ENCODE measurements at regions not wholly inside any gene's neighbourhood (a gene's known extent, or its start where the extent isn't known, plus 50 kb on each side); places are given as distances from the start of the nearest gene placed in this dataset.

GRCh38 chr9:19683715-19684114, 105.1 kb downstream of the SLC24A2 start:
- no peak overlapping the region for H3K4me3 Mint-ChIP-seq
- no peak for TF ChIP-seq PRDM15 (CRISPR knock-in tag; IDR thresholded peaks at IDR 0.05)
- no peak for TF ChIP-seq TEAD4 (CRISPR knock-in tag; IDR thresholded peaks at IDR 0.05)
- no peak for TF ChIP-seq ZNF416 (CRISPR knock-in tag; IDR thresholded peaks at IDR 0.05)
- no peak for TF ChIP-seq PREB (CRISPR knock-in tag; IDR thresholded peaks at IDR 0.05; ENCODE audit: borderline replicate concordance)
- TF ChIP-seq MLX (CRISPR knock-in tag; IDR thresholded peaks at IDR 0.05), result no peak
- no peak for TF ChIP-seq KAT7 (CRISPR knock-in tag; IDR thresholded peaks at IDR 0.05; ENCODE audit: borderline replicate concordance)
- TF ChIP-seq USF2 (CRISPR knock-in tag; IDR thresholded peaks at IDR 0.05), result no peak
- TF ChIP-seq AFF4 (CRISPR knock-in tag; IDR thresholded peaks at IDR 0.05; ENCODE audit: borderline replicate concordance), result no peak
- no peak for TF ChIP-seq ZMAT4 (CRISPR knock-in tag; IDR thresholded peaks at IDR 0.05)
- no peak for TF ChIP-seq MAX (CRISPR knock-in tag; IDR thresholded peaks at IDR 0.05)
- no peak for TF ChIP-seq GRHL2 (CRISPR knock-in tag; IDR thresholded peaks at IDR 0.05; ENCODE audit: insufficient replicate concordance, severe bottlenecking)
- TF ChIP-seq ZNF671 (CRISPR knock-in tag; IDR thresholded peaks at IDR 0.05), result no peak
- no peak for TF ChIP-seq RORB (CRISPR knock-in tag; IDR thresholded peaks at IDR 0.05)
- TF ChIP-seq ZNF396 (CRISPR knock-in tag; IDR thresholded peaks at IDR 0.05; ENCODE audit: borderline replicate concordance), result no peak
- TF ChIP-seq SP1 (CRISPR knock-in tag; conservative IDR thresholded peaks at IDR 0.05), result no peak; the same call in 1 of the 2 replicates
- no peak for TF ChIP-seq JUN (CRISPR knock-in tag; IDR thresholded peaks at IDR 0.05)
- TF ChIP-seq ATF2 (CRISPR knock-in tag; IDR thresholded peaks at IDR 0.05; ENCODE audit: borderline replicate concordance, low read depth), result no peak
- TF ChIP-seq ELF4 (CRISPR knock-in tag; IDR thresholded peaks at IDR 0.05; ENCODE audit: low read depth), result no peak
- TF ChIP-seq ARID4B (CRISPR knock-in tag; IDR thresholded peaks at IDR 0.05; ENCODE audit: borderline replicate concordance), result no peak
- TF ChIP-seq ESRRA (CRISPR knock-in tag; IDR thresholded peaks at IDR 0.05; ENCODE audit: borderline replicate concordance), result no peak
- ChIA-PET CTCF (no interaction called here), POLR2A (no interaction called here)
- peaks cover 45% of the 10 kb centered on the region for H3K9me3 Mint-ChIP-seq
- H3K4me1 Mint-ChIP-seq, result peaks cover 26% of the 10 kb centered on the region
- peaks cover 31% of the 10 kb centered on the region for H3K36me3 Mint-ChIP-seq
- H3K27me3 Mint-ChIP-seq (ENCODE audit: low read depth), result no peaks in the 10 kb centered on the region
- H3K27ac Mint-ChIP-seq, result no peak overlapping the region
- ATAC-seq (peak; percentile 91), DNase-seq (ENCODE audit: low spot score) (no peak)

Measured in WTC11 (cell line).